Karpas-422 (cell line): ENCODE measurements at regions not wholly inside any gene's neighbourhood (a gene's known extent, or its start where the extent isn't known, plus 50 kb on each side); places are given as distances from the start of the nearest gene placed in this dataset.
"Not testable (repeated sequence)": the region's sequence is repeated elsewhere in the genome, so short reads cannot be mapped to it uniquely, and the experiment has no call there.

Experiments used
- DNase-seq: peaks from one replicate; pipeline ENCODE4 v3.0.0-alpha.2; 2015
- H2AFZ ChIP-seq: fragments of 200-600 bp; sonication (generic); 2 replicates; pipeline ENCODE4 v1.6.1; 2014; ENCODE audit warnings: antibody characterized with exemption, low read length, mixed read lengths
- H3K27ac ChIP-seq: fragments of 200-600 bp; sonication (generic); 2 replicates; pipeline ENCODE4 v1.5.1; 2014; ENCODE audit warnings: mild to moderate bottlenecking, low read length, moderate library complexity
- H3K27me3 ChIP-seq: fragments of 200-600 bp; sonication (generic); 2 replicates; pipeline ENCODE4 v1.6.1; 2014; ENCODE audit warnings: low read length, mixed read lengths
- H3K36me3 ChIP-seq: fragments of 200-600 bp; sonication (generic); 2 replicates; pipeline ENCODE4 v1.6.1; 2014; ENCODE audit warnings: low read length, mixed read lengths; ENCODE audit not compliant: insufficient read depth
- H3K4me1 ChIP-seq: fragments of 200-600 bp; sonication (generic); 2 replicates; pipeline ENCODE4 v1.6.1; 2014; ENCODE audit warnings: mild to moderate bottlenecking, low read length, mixed read lengths
- H3K4me2 ChIP-seq: fragments of 200-600 bp; sonication (generic); 2 replicates; pipeline ENCODE4 v1.6.1; 2014; ENCODE audit warnings: low read length, low read depth, mild to moderate bottlenecking; ENCODE audit not compliant: poor library complexity, severe bottlenecking
- H3K4me3 ChIP-seq: fragments of 200-600 bp; sonication (generic); 2 replicates; pipeline ENCODE4 v1.5.1; 2014; ENCODE audit warnings: mild to moderate bottlenecking, antibody characterized with exemption, low read length, mixed read lengths
- H3K79me2 ChIP-seq: fragments of 200-600 bp; sonication (generic); 2 replicates; pipeline ENCODE4 v1.6.1; 2014; ENCODE audit warnings: mild to moderate bottlenecking, low read length, mixed read lengths
- H3K9ac ChIP-seq: fragments of 200-600 bp; sonication (generic); 2 replicates; pipeline ENCODE4 v1.6.0; 2014; ENCODE audit warnings: low read length
- H3K9me2 ChIP-seq: fragments of 200-600 bp; sonication (generic), shearing (Covaris generic); replicated peaks from 2 replicates; pipeline ENCODE4 v1.6.0; 2014; ENCODE audit warnings: mild to moderate bottlenecking, low read length, moderate library complexity; ENCODE audit not compliant: insufficient read depth
- H3K9me3 ChIP-seq: fragments of 300-700, 200-600 bp; sonication (generic); 2 replicates; pipeline ENCODE4 v1.6.1; 2014; ENCODE audit warnings: low read length, mixed read lengths
- H4K20me1 ChIP-seq: fragments of 200-600 bp; sonication (generic); 2 replicates; pipeline ENCODE4 v1.6.1; 2014; ENCODE audit warnings: mild to moderate bottlenecking, antibody characterized with exemption, low read length, low read depth; ENCODE audit not compliant: insufficient read depth

- no peak overlapping the region for H2AFZ ChIP-seq
- H3K9ac ChIP-seq: no peak overlapping the region
- H3K79me2 ChIP-seq: no peaks in the 10 kb centered on the region
- no peaks in the 10 kb centered on the region for H4K20me1 ChIP-seq
- no peak overlapping the region for H3K4me2 ChIP-seq
- no peak for DNase-seq
- H3K4me3 ChIP-seq: no peak overlapping the region
- no peaks in the 10 kb centered on the region for H3K27me3 ChIP-seq
- H3K4me1 ChIP-seq: no peaks in the 10 kb centered on the region
- peaks cover 22% of the 10 kb centered on the region for H3K9me3 ChIP-seq
- no peaks in the 10 kb centered on the region for H3K36me3 ChIP-seq
- no peak overlapping the region for H3K27ac ChIP-seq
- no peaks in the 10 kb centered on the region for H3K9me2 ChIP-seq
Measured at GRCh38 chr11:39745401-39745800, 1714.1 kb downstream of the LRRC4C start.

GRCh38 chr11:39741066-39741465 lies 1718.4 kb downstream of the LRRC4C start:
- H3K79me2 ChIP-seq: no peaks in the 10 kb centered on the region
- no peak overlapping the region for H3K4me2 ChIP-seq
- no peak overlapping the region for H3K9ac ChIP-seq
- no peaks in the 10 kb centered on the region for H3K4me1 ChIP-seq
- H3K9me3 ChIP-seq: peaks cover 14% of the 10 kb centered on the region; the same call in 1 of the 2 replicates
- H3K9me2 ChIP-seq: no peaks in the 10 kb centered on the region
- no peak for DNase-seq
- no peak overlapping the region for H3K4me3 ChIP-seq
- H2AFZ ChIP-seq: no peak overlapping the region
- no peaks in the 10 kb centered on the region for H4K20me1 ChIP-seq
- H3K36me3 ChIP-seq: no peaks in the 10 kb centered on the region
- no peaks in the 10 kb centered on the region for H3K27me3 ChIP-seq
- no peak overlapping the region for H3K27ac ChIP-seq

- not testable (repeated sequence) for H3K36me3 ChIP-seq, H3K79me2 ChIP-seq, H4K20me1 ChIP-seq, H2AFZ ChIP-seq, H3K27me3 ChIP-seq, H3K9ac ChIP-seq, H3K9me2 ChIP-seq, H3K4me2 ChIP-seq, H3K4me1 ChIP-seq, H3K27ac ChIP-seq, H3K4me3 ChIP-seq, DNase-seq, H3K9me3 ChIP-seq
Measured at GRCh38 chr11:39736351-39736750, 1723.1 kb downstream of the LRRC4C start.

- peaks cover 15% of the 10 kb centered on the region for H3K9me3 ChIP-seq
Measured at GRCh38 chr11:39732001-39732400, 1727.5 kb downstream of the LRRC4C start.

GRCh38 chr11:39725081-39725480 lies 1734.4 kb downstream of the LRRC4C start:
- Histone ChIP-seq H2AFZ (no peak overlapping the region), H3K9me3 (peaks cover 27% of the 10 kb centered on the region), H3K79me2 (no peaks in the 10 kb centered on the region), H3K27ac (no peak overlapping the region), H4K20me1 (no peaks in the 10 kb centered on the region), H3K27me3 (no peaks in the 10 kb centered on the region), H3K4me3 (no peak overlapping the region), H3K36me3 (no peaks in the 10 kb centered on the region), H3K4me1 (no peaks in the 10 kb centered on the region), H3K9ac (no peak overlapping the region), H3K9me2 (no peaks in the 10 kb centered on the region), H3K4me2 (no peak overlapping the region)
- no peak for DNase-seq

More at GRCh38 chr11:39732001-39732400, 1727.5 kb downstream of the LRRC4C start:
- no peak overlapping the region for H3K9ac ChIP-seq
- H3K4me2 ChIP-seq: no peak overlapping the region
- no peaks in the 10 kb centered on the region for H3K9me2 ChIP-seq
- no peaks in the 10 kb centered on the region for H3K4me1 ChIP-seq
- H2AFZ ChIP-seq: no peak overlapping the region
- no peaks in the 10 kb centered on the region for H3K79me2 ChIP-seq
- no peak for DNase-seq
- H3K4me3 ChIP-seq: no peak overlapping the region
- no peak overlapping the region for H3K27ac ChIP-seq
- H3K27me3 ChIP-seq: no peaks in the 10 kb centered on the region
- H4K20me1 ChIP-seq: no peaks in the 10 kb centered on the region
- H3K36me3 ChIP-seq: no peaks in the 10 kb centered on the region

- no peak for DNase-seq
- H3K27me3 ChIP-seq: no peaks in the 10 kb centered on the region
- no peak overlapping the region for H3K9ac ChIP-seq
- no peak overlapping the region for H3K27ac ChIP-seq
- no peaks in the 10 kb centered on the region for H4K20me1 ChIP-seq
- H3K9me3 ChIP-seq: peaks cover 27% of the 10 kb centered on the region
- no peak overlapping the region for H3K4me3 ChIP-seq
- H3K36me3 ChIP-seq: no peaks in the 10 kb centered on the region
- no peak overlapping the region for H2AFZ ChIP-seq
- H3K4me1 ChIP-seq: no peaks in the 10 kb centered on the region
- H3K4me2 ChIP-seq: no peak overlapping the region
- H3K9me2 ChIP-seq: no peaks in the 10 kb centered on the region
- no peaks in the 10 kb centered on the region for H3K79me2 ChIP-seq
Measured at GRCh38 chr11:39724404-39724803, 1735.0 kb downstream of the LRRC4C start.

- peaks cover 11% of the 10 kb centered on the region for H3K9me3 ChIP-seq
- no peaks in the 10 kb centered on the region for H3K27me3 ChIP-seq
- DNase-seq: no peak
- no peak overlapping the region for H3K4me2 ChIP-seq
- H4K20me1 ChIP-seq: no peaks in the 10 kb centered on the region
- H3K79me2 ChIP-seq: no peaks in the 10 kb centered on the region
- no peaks in the 10 kb centered on the region for H3K36me3 ChIP-seq
- H3K9me2 ChIP-seq: no peaks in the 10 kb centered on the region
- H3K27ac ChIP-seq: no peak overlapping the region
- H3K4me1 ChIP-seq: no peaks in the 10 kb centered on the region
- H3K9ac ChIP-seq: no peak overlapping the region
- H3K4me3 ChIP-seq: no peak overlapping the region
- H2AFZ ChIP-seq: no peak overlapping the region
Measured at GRCh38 chr11:39712581-39712980, 1746.9 kb downstream of the LRRC4C start.

- no peaks in the 10 kb centered on the region for H3K9me2 ChIP-seq
- peaks cover 37% of the 10 kb centered on the region for H3K9me3 ChIP-seq
- H4K20me1 ChIP-seq: no peaks in the 10 kb centered on the region
- H3K9ac ChIP-seq: no peak overlapping the region
- no peak overlapping the region for H3K4me2 ChIP-seq
- H3K4me3 ChIP-seq: no peak overlapping the region
- no peaks in the 10 kb centered on the region for H3K27me3 ChIP-seq
- H3K4me1 ChIP-seq: no peaks in the 10 kb centered on the region
- H3K36me3 ChIP-seq: no peaks in the 10 kb centered on the region
- H3K27ac ChIP-seq: no peak overlapping the region
- H2AFZ ChIP-seq: no peak overlapping the region
- no peak for DNase-seq
- no peaks in the 10 kb centered on the region for H3K79me2 ChIP-seq
Measured at GRCh38 chr11:39690856-39691255, 1768.6 kb downstream of the LRRC4C start.

GRCh38 chr11:39683951-39684554 lies 1775.4 kb downstream of the LRRC4C start:
- no peaks in the 10 kb centered on the region for H3K36me3 ChIP-seq
- H3K9me3 ChIP-seq: peaks cover 41% of the 10 kb centered on the region
- H3K4me3 ChIP-seq: no peak overlapping the region
- H4K20me1 ChIP-seq: no peaks in the 10 kb centered on the region
- H3K9me2 ChIP-seq: no peaks in the 10 kb centered on the region
- no peak overlapping the region for H2AFZ ChIP-seq
- H3K27ac ChIP-seq: no peak overlapping the region
- no peaks in the 10 kb centered on the region for H3K27me3 ChIP-seq
- no peaks in the 10 kb centered on the region for H3K79me2 ChIP-seq
- no peaks in the 10 kb centered on the region for H3K4me1 ChIP-seq
- no peak for DNase-seq
- H3K4me2 ChIP-seq: no peak overlapping the region
- no peak overlapping the region for H3K9ac ChIP-seq
